ENCODE measurements at regions not wholly inside any gene's neighbourhood (a gene's known extent, or its start where the extent isn't known, plus 50 kb on each side); places are given as distances from the start of the nearest gene placed in this dataset.

- intact Hi-C loops (cut with DNase I): no loop called here
- H3K27me3 ChIP-seq: peaks cover 0 to 6% (median 0%) of the 10 kb centered on the region in 7 donors
- WGBS, 2 donors: 59 to 73% methylated on average over 3 of the region's 3 CpGs
- no peaks in the 10 kb centered on the region for H3K36me3 ChIP-seq
- ATAC-seq: no peak
- peaks cover 0 to 12% (median 0%) of the 10 kb centered on the region in 9 donors for H3K4me1 ChIP-seq
- TF ChIP-seq, protein P1, sequence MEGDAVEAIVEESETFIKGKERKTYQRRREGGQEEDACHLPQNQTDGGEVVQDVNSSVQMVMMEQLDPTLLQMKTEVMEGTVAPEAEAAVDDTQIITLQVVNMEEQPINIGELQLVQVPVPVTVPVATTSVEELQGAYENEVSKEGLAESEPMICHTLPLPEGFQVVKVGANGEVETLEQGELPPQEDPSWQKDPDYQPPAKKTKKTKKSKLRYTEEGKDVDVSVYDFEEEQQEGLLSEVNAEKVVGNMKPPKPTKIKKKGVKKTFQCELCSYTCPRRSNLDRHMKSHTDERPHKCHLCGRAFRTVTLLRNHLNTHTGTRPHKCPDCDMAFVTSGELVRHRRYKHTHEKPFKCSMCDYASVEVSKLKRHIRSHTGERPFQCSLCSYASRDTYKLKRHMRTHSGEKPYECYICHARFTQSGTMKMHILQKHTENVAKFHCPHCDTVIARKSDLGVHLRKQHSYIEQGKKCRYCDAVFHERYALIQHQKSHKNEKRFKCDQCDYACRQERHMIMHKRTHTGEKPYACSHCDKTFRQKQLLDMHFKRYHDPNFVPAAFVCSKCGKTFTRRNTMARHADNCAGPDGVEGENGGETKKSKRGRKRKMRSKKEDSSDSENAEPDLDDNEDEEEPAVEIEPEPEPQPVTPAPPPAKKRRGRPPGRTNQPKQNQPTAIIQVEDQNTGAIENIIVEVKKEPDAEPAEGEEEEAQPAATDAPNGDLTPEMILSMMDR (IDR thresholded peaks at IDR 0.05): no peak
- no peak for DNase-seq
- no peak overlapping the region for H3K4me3 ChIP-seq
- no peak overlapping the region for H3K27ac ChIP-seq
- H3K9me3 ChIP-seq: no peaks in the 10 kb centered on the region
Measured at GRCh38 chr9:83183621-83184020, 120.7 kb upstream of the RASEF start.

DNA sequence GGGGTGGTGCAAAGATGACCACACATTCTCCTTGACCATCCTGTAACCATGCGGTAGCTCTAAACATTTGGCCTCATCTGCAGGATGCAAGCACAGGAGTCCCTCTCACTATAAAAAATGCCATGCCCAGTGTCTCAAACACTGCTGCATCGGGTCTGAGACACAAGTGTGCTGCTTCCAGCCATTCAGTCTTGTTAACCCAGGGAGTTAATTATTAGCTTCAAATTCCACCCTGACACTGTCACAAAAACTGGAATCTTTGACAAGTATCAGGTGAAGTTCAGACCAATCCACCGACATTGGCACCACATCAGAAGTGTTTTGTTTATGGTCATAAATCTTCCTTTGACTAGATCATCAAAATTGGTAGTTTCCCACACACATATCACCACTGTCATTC lies 119.1 kb upstream of the RASEF start:
- Histone ChIP-seq H3K4me1 (peaks cover 0 to 12% (median 0%) of the 10 kb centered on the region in 9 donors), H3K4me3 (no peak overlapping the region), H3K36me3 (no peaks in the 10 kb centered on the region), H3K9me3 (peaks cover 0 to 12% (median 5%) of the 10 kb centered on the region in 11 donors), H3K27ac (no peak overlapping the region), H3K27me3 (peaks cover 0 to 6% (median 0%) of the 10 kb centered on the region in 7 donors)
- intact Hi-C loops (cut with DNase I): no loop called here
- DNase-seq: no peak
- ATAC-seq: no peak
- WGBS, 2 donors: 91 to 96% methylated on average over 3 of the region's 3 CpGs
- TF ChIP-seq, protein P1 (IDR thresholded peaks at IDR 0.05): no peak

DNA sequence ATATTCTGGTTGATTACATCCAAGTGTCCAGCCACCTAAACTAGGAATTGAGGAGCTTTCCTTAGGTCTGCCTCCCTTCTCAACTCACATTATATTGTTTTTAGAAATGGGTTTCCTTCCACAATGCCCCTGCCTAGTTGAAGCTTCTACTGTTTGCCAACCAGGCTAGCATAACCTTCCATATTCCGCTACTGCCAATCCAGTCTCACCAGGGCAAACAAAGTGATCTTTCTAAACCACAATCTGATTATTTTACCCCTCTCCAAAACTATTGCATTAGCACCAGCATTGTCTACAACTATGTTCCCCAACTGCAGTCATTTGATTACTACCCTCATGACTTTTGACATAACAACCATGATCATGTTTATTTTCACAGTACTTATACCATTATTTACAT lies 115.8 kb upstream of the RASEF start:
- ATAC-seq: no peak
- H3K27ac ChIP-seq: no peak overlapping the region
- 97 to 100% methylated on average over 1 of the region's 1 CpG for WGBS, 2 donors
- intact Hi-C loops (cut with DNase I): no loop called here
- H3K4me3 ChIP-seq: no peak overlapping the region
- H3K4me1 ChIP-seq: no peaks in the 10 kb centered on the region
- H3K27me3 ChIP-seq: peaks cover 0 to 5% (median 0%) of the 10 kb centered on the region in 7 donors
- DNase-seq: no peak
- no peaks in the 10 kb centered on the region for H3K36me3 ChIP-seq
- H3K9me3 ChIP-seq: peaks cover 0 to 44% (median 14%) of the 10 kb centered on the region in 11 donors
- TF ChIP-seq, protein P1 (IDR thresholded peaks at IDR 0.05): no peak

DNA sequence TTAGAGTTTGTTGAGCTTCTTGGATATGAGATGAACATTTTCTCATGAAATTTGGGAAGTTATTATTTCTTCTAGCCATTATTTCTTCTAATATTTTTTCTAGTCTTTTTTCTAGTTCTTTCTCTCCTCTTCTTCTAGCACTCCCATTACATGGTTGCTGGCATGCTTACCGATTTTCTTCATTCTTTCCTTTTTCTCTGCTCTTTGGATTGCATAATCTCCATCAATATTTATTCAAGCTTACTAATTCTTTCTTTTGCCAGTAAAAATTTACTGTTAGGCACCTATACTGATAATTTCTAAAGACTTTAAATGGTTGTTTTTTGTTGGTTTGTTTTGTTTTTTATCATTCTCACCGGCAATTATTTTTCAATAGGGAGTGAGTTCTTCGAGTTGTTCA lies 114.8 kb upstream of the RASEF start:
- DNase-seq (no peak), ATAC-seq (no peak)
- TF ChIP-seq, protein P1 (IDR thresholded peaks at IDR 0.05): no peak
- Histone ChIP-seq H3K36me3 (no peaks in the 10 kb centered on the region), H3K27ac (no peak overlapping the region), H3K27me3 (peaks cover 0 to 4% (median 0%) of the 10 kb centered on the region in 7 donors), H3K9me3 (peaks cover 0 to 54% (median 23%) of the 10 kb centered on the region in 11 donors), H3K4me1 (no peaks in the 10 kb centered on the region), H3K4me3 (no peak overlapping the region)
- WGBS, 2 donors: 92 to 94% methylated on average over 3 of the region's 3 CpGs
- intact Hi-C loops (cut with DNase I): no loop called here
